A673 (cell line): ENCODE measurements at regions not wholly inside any gene's neighbourhood (a gene's known extent, or its start where the extent isn't known, plus 50 kb on each side); places are given as distances from the start of the nearest gene placed in this dataset.

Experiments
- BruUV-seq: library from RNA; stranded (reverse); fragments of 400-500 nt; replicated peaks from 2 replicates; lab custom pipeline; 2021; lab: Mats Ljungman, UMichigan
- CTCF ChIA-PET: fragments of 300-600 bp; sonication (Branson Sonifier 250); formaldehyde crosslinking; loops from one replicate; lab custom pipeline; 2022; ENCODE audit warnings: antibody characterized with exemption; lab: Charles Lee
- POLR2A ChIA-PET: fragments of 300-600 bp; sonication (Branson Sonifier 250); formaldehyde crosslinking; loops from one replicate; lab custom pipeline; 2022; ENCODE audit warnings: antibody characterized with exemption; ENCODE audit not compliant: low non-redundant PET; lab: Charles Lee
- DNase-seq: peaks from one replicate; pipeline ENCODE4 v3.0.0-alpha.2; 2015; ENCODE audit warnings: low spot score
- H3K27ac ChIP-seq: fragments of 200-600 bp; sonication (generic); 2 replicates; pipeline ENCODE4 v1.5.1; 2016; ENCODE audit warnings: mixed run types, low read depth, mild to moderate bottlenecking, mixed read lengths, antibody characterized with exemption, low read length; ENCODE audit not compliant: poor library complexity, severe bottlenecking
- H3K27me3 ChIP-seq: fragments of 200-600 bp; sonication (generic); replicated peaks from 2 replicates; pipeline ENCODE4 v1.6.1; 2017; ENCODE audit warnings: mixed run types, low read depth, mild to moderate bottlenecking, mixed read lengths, antibody characterized with exemption, low read length; ENCODE audit not compliant: insufficient read depth, poor library complexity
- H3K36me3 ChIP-seq: fragments of 200-600 bp; sonication (generic); 2 replicates; pipeline ENCODE4 v1.6.1; 2016; ENCODE audit warnings: mixed run types, mild to moderate bottlenecking, mixed read lengths, antibody characterized with exemption, low read length; ENCODE audit not compliant: insufficient read depth, poor library complexity, severe bottlenecking
- H3K4me1 ChIP-seq: fragments of 200-600 bp; sonication (generic); 2 replicates; pipeline ENCODE4 v1.6.1; 2017; ENCODE audit warnings: mixed run types, mild to moderate bottlenecking, mixed read lengths, antibody characterized with exemption, low read length; ENCODE audit not compliant: insufficient read depth, poor library complexity, severe bottlenecking
- H3K4me3 ChIP-seq: fragments of 200-600 bp; sonication (generic); 2 replicates; pipeline ENCODE4 v1.5.1; 2016; ENCODE audit warnings: low read depth, mixed run types, mild to moderate bottlenecking, mixed read lengths, low read length; ENCODE audit not compliant: poor library complexity, severe bottlenecking
- H3K9me3 ChIP-seq: fragments of 200-600 bp; sonication (generic); 2 replicates; pipeline ENCODE4 v1.6.1; 2016; ENCODE audit warnings: mixed run types, low read depth, mild to moderate bottlenecking, mixed read lengths, antibody characterized with exemption, low read length; ENCODE audit not compliant: poor library complexity, severe bottlenecking
- EZH2 ChIP-seq: fragments of 200-600 bp; sonication (generic); IDR thresholded peaks from 2 replicates; pipeline ENCODE4 v1.6.1; 2017; ENCODE audit warnings: borderline replicate concordance, low read depth, mild to moderate bottlenecking, mixed read lengths, antibody characterized with exemption, low read length; ENCODE audit not compliant: poor library complexity, severe bottlenecking
- intact Hi-C: fragments of 100-400 bp; cut with micrococcal nuclease; formaldehyde crosslinking; loops from one replicate; pipeline ENCODE4 v1.10.0; 2022; ENCODE audit not compliant: unreplicated experiment
- TF ChIP-seq, protein P1 (sequence below): fragments of 300-800, 200-600 bp; sonication (generic); conservative IDR thresholded peaks from 2 replicates; pipeline ENCODE4 v1.5.1; 2017; ENCODE audit warnings: low read depth, mild to moderate bottlenecking, antibody characterized with exemption, low read length, moderate library complexity, mixed read lengths

DNA sequence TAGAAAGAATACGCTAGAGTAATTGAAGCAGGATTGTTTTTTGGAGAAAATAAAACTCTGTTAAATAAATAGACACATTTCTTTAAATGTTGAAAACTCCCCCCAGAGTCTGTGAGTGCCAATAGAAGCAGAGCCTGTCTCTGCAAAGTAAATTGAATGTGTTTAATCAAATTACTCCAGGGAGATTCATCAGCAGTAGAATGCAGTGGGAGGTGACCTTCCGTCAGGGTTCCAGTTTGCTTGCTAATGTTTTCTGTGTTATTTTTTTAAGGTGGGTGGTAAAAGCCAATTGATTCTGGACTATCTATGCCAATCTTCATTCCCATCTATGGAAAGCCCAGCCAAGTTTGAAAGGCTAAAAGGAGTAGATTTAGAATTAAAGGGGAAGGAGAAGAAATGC is 612.4 kb upstream of the GRM7 start:
- BruUV-seq = no TSS peak
- no peaks in the 10 kb centered on the region for H3K4me1 ChIP-seq
- ChIA-PET CTCF (no interaction called here), POLR2A (no interaction called here)
- TF ChIP-seq EZH2 = no peak
- TF ChIP-seq, protein P1, sequence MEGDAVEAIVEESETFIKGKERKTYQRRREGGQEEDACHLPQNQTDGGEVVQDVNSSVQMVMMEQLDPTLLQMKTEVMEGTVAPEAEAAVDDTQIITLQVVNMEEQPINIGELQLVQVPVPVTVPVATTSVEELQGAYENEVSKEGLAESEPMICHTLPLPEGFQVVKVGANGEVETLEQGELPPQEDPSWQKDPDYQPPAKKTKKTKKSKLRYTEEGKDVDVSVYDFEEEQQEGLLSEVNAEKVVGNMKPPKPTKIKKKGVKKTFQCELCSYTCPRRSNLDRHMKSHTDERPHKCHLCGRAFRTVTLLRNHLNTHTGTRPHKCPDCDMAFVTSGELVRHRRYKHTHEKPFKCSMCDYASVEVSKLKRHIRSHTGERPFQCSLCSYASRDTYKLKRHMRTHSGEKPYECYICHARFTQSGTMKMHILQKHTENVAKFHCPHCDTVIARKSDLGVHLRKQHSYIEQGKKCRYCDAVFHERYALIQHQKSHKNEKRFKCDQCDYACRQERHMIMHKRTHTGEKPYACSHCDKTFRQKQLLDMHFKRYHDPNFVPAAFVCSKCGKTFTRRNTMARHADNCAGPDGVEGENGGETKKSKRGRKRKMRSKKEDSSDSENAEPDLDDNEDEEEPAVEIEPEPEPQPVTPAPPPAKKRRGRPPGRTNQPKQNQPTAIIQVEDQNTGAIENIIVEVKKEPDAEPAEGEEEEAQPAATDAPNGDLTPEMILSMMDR = no peak
- no peaks in the 10 kb centered on the region for H3K36me3 ChIP-seq
- no peaks in the 10 kb centered on the region for H3K9me3 ChIP-seq
- no peak overlapping the region for H3K27ac ChIP-seq
- H3K27me3 ChIP-seq = peaks cover 18% of the 10 kb centered on the region
- no peak overlapping the region for H3K4me3 ChIP-seq
- DNase-seq = no peak
- intact Hi-C loops = no loop called here

DNA sequence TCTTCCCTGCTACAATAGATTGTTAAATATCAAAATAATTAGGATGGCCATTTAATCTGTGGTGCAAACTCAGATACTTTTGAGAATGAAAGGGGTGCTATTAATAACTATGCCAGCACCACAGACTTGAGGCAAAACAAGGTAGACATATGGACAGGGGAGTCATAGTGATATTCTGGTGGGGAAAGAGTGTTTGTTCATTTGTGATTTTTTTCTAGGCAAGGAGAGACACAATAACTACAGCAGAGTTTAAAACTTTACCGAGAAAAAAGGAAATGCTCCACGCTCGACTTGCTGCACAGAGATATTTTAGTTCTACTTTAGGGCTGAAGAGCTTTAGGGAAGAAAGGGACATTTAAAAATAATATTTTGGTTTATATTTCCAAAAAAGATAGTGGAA is 611.2 kb upstream of the GRM7 start:
- BruUV-seq = no TSS peak
- no peak for DNase-seq
- intact Hi-C loops = no loop called here
- Histone ChIP-seq H3K4me3 (no peak overlapping the region), H3K9me3 (peaks cover 2% of the 10 kb centered on the region), H3K4me1 (no peaks in the 10 kb centered on the region), H3K27ac (no peak overlapping the region), H3K36me3 (no peaks in the 10 kb centered on the region), H3K27me3 (peaks cover 7% of the 10 kb centered on the region)
- ChIA-PET CTCF (no interaction called here), POLR2A (no interaction called here)
- no peak for TF ChIP-seq EZH2
- TF ChIP-seq, protein P1 = no peak

- intact Hi-C loops = no loop called here
- peaks cover 3% of the 10 kb centered on the region for H3K27me3 ChIP-seq
- CTCF ChIA-PET = no interaction called here
- no TSS peak for BruUV-seq
- H3K9me3 ChIP-seq = peaks cover 3% of the 10 kb centered on the region
- no peak for TF ChIP-seq EZH2
- TF ChIP-seq, protein P1 = no peak
- H3K4me3 ChIP-seq = no peak overlapping the region
- DNase-seq = no peak
- no peak overlapping the region for H3K27ac ChIP-seq
- POLR2A ChIA-PET = no interaction called here
- H3K4me1 ChIP-seq = no peaks in the 10 kb centered on the region
- no peaks in the 10 kb centered on the region for H3K36me3 ChIP-seq
These were observed 610.7 kb upstream of the GRM7 start for GRCh38 chr3:6250167-6250566.
